Osteocyte (in vitro differentiated cells): ENCODE measurements at regions not wholly inside any gene's neighbourhood (a gene's known extent, or its start where the extent isn't known, plus 50 kb on each side); places are given as distances from the start of the nearest gene placed in this dataset.

Experiments used
- DNase-seq: peaks from one replicate; pipeline ENCODE4 v3.0.0; 2021; ENCODE audit warnings: mixed read lengths; ENCODE audit not compliant: unreplicated experiment; ENCODE audit errors: extremely low spot score
- H3K27ac Mint-ChIP-seq: one replicate; pipeline ENCODE4 v1.8.0; 2021; ENCODE audit warnings: mild to moderate bottlenecking, mixed read lengths; ENCODE audit not compliant: unreplicated experiment
- H3K27me3 Mint-ChIP-seq: one replicate; pipeline ENCODE4 v1.8.0; 2021; ENCODE audit warnings: mixed read lengths; ENCODE audit not compliant: unreplicated experiment
- H3K36me3 Mint-ChIP-seq: one replicate; pipeline ENCODE4 v1.8.0; 2021; ENCODE audit warnings: mixed read lengths; ENCODE audit not compliant: unreplicated experiment
- H3K4me1 Mint-ChIP-seq: one replicate; pipeline ENCODE4 v1.8.0; 2021; ENCODE audit warnings: mixed read lengths; ENCODE audit not compliant: unreplicated experiment
- H3K4me3 Mint-ChIP-seq: one replicate; pipeline ENCODE4 v1.8.0; 2021; ENCODE audit warnings: mild to moderate bottlenecking, moderate library complexity, mixed read lengths; ENCODE audit not compliant: unreplicated experiment
- H3K9me3 Mint-ChIP-seq: one replicate; pipeline ENCODE4 v1.8.0; 2021; ENCODE audit warnings: mixed read lengths; ENCODE audit not compliant: unreplicated experiment
- CTCF ChIP-seq: fragments of 200-600 bp; sonication (generic); IDR thresholded peaks from 2 replicates; pipeline ENCODE4 v1.5.0; 2021; ENCODE audit warnings: antibody characterized with exemption, mild to moderate bottlenecking, moderate library complexity

DNA sequence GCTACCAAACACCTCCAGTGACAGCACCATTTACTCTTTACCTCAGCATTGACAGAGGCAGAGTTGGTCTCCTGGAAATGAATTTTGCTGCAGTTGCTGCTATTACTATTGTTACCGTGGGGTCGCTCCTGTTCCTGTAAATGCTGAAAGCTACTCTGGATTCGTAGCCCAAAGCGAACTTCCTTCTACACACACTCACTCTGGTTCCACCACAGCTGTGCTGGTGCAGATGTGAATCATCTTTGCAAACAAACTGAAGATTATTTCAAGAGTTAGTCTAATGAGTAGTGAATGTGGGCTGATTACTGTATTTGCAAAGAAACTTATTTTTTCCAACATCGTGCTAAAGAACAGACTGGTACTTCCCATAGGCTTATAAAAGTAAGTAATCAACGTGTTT lies 304.0 kb downstream of the LPIN1 start:
- H3K4me1 Mint-ChIP-seq, result peaks cover 43% of the 10 kb centered on the region
- peaks cover 7% of the 10 kb centered on the region for H3K9me3 Mint-ChIP-seq
- no peaks in the 10 kb centered on the region for H3K36me3 Mint-ChIP-seq
- TF ChIP-seq CTCF, result peak; percentile 34
- no peak overlapping the region for H3K4me3 Mint-ChIP-seq
- H3K27ac Mint-ChIP-seq, result no peak overlapping the region
- no peak for DNase-seq
- H3K27me3 Mint-ChIP-seq, result no peaks in the 10 kb centered on the region

- no peak for TF ChIP-seq CTCF
- no peak overlapping the region for H3K4me3 Mint-ChIP-seq
- H3K27ac Mint-ChIP-seq, result no peak overlapping the region
- H3K4me1 Mint-ChIP-seq, result peaks cover 42% of the 10 kb centered on the region
- H3K36me3 Mint-ChIP-seq, result no peaks in the 10 kb centered on the region
- DNase-seq, result no peak
- H3K9me3 Mint-ChIP-seq, result peaks cover 7% of the 10 kb centered on the region
- H3K27me3 Mint-ChIP-seq, result no peaks in the 10 kb centered on the region
Observed at GRCh38 chr2:12051831-12052230, 305.4 kb downstream of the LPIN1 start.

- no peak for DNase-seq
- no peaks in the 10 kb centered on the region for H3K36me3 Mint-ChIP-seq
- H3K4me3 Mint-ChIP-seq, result no peak overlapping the region
- no peak overlapping the region for H3K27ac Mint-ChIP-seq
- no peaks in the 10 kb centered on the region for H3K27me3 Mint-ChIP-seq
- H3K4me1 Mint-ChIP-seq, result peaks cover 45% of the 10 kb centered on the region
- H3K9me3 Mint-ChIP-seq, result peaks cover 7% of the 10 kb centered on the region
- no peak for TF ChIP-seq CTCF
Observed at GRCh38 chr2:12052796-12053195, 306.4 kb downstream of the LPIN1 start.

GRCh38 chr2:12054956-12055618 lies 308.7 kb downstream of the LPIN1 start:
- DNase-seq, result no peak
- no peaks in the 10 kb centered on the region for H3K36me3 Mint-ChIP-seq
- no peak overlapping the region for H3K4me3 Mint-ChIP-seq
- TF ChIP-seq CTCF, result no peak
- H3K9me3 Mint-ChIP-seq, result peaks cover 7% of the 10 kb centered on the region
- no peaks in the 10 kb centered on the region for H3K27me3 Mint-ChIP-seq
- H3K27ac Mint-ChIP-seq, result no peak overlapping the region
- H3K4me1 Mint-ChIP-seq, result peaks cover 59% of the 10 kb centered on the region

DNA sequence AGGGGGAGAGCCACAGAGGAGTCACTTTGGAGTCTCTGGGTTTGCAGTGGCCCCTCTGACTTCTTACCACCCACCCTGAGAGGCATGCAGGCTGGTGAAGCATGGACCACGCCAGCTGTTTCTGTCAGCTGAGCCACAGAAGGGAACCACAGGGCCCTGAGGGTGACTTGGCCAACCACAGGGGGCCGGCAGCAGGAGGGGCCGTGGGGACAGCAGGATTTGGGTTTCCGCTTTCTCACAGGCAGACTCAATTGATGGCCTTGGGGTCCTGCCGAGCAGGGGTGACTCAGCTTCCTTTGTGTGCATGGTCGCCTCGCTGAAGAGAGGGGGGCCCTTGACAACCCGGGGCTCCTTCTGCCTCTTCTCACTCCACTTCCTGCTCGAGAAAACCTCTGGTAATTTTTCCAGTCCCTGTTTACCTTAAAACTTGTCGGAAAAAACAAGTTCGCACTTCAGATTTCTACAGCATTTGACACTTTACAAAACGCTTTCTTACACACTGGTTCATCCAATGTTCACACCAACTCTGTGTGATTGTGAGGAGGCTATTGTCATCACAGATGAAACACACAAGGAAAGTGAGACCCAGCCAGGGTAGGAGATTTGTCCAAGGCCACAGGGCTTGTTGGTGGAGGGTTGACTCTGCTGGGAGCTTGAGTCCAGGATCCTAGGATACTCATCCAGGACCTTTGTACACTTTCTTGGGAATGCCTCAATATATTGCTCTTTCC lies 311.2 kb downstream of the LPIN1 start:
- H3K27ac Mint-ChIP-seq, result peak overlapping the region; percentile 49
- no peaks in the 10 kb centered on the region for H3K36me3 Mint-ChIP-seq
- no peak for TF ChIP-seq CTCF
- DNase-seq, result no peak
- peaks cover 68% of the 10 kb centered on the region for H3K4me1 Mint-ChIP-seq
- peaks cover 7% of the 10 kb centered on the region for H3K9me3 Mint-ChIP-seq
- H3K4me3 Mint-ChIP-seq, result no peak overlapping the region
- H3K27me3 Mint-ChIP-seq, result no peaks in the 10 kb centered on the region
